Caki2 (cell line): ENCODE measurements at regions not wholly inside any gene's neighbourhood (a gene's known extent, or its start where the extent isn't known, plus 50 kb on each side); places are given as distances from the start of the nearest gene placed in this dataset.

Experiments
- DNase-seq: peaks from one replicate; pipeline ENCODE4 v3.0.0-alpha.2; 2015; ENCODE audit warnings: low read depth
- in situ Hi-C: cut with HindIII; loops from 2 replicates; pipeline ENCODE4 v1.10.0; 2016; ENCODE audit warnings: low sequenced_read_pairs, low pct_unique_long_range_greater_than_20kb, mixed read lengths

GRCh38 chr2:188884046-188884445, 90.1 kb upstream of the COL3A1 start:
- in situ Hi-C loops = no loop called here
- DNase-seq = no peak

GRCh38 chr2:188884517-188884916, 89.7 kb upstream of the COL3A1 start:
- in situ Hi-C loops = no loop called here

GRCh38 chr2:188889187-188889586, 85.0 kb upstream of the COL3A1 start:
- DNase-seq = no peak
- in situ Hi-C loops = no loop called here

More at GRCh38 chr2:188884517-188884916, 89.7 kb upstream of the COL3A1 start:
- no peak for DNase-seq

- in situ Hi-C loops = no loop called here
- DNase-seq = no peak
These were observed 83.4 kb upstream of the COL3A1 start for GRCh38 chr2:188890755-188891154.

- in situ Hi-C loops = no loop called here
- no peak for DNase-seq
These were observed 81.5 kb upstream of the COL3A1 start for GRCh38 chr2:188892636-188893035.

GRCh38 chr2:188893972-188894371, 80.2 kb upstream of the COL3A1 start:
- in situ Hi-C loops = no loop called here
- DNase-seq = no peak

GRCh38 chr2:188894979-188895378, 79.2 kb upstream of the COL3A1 start:
- DNase-seq = no peak
- in situ Hi-C loops = no loop called here

GRCh38 chr2:188897096-188897495, 77.1 kb upstream of the COL3A1 start:
- in situ Hi-C loops = no loop called here
- DNase-seq = no peak

GRCh38 chr2:188898261-188898660, 75.9 kb upstream of the COL3A1 start:
- no peak for DNase-seq
- in situ Hi-C loops = no loop called here

- no peak for DNase-seq
- in situ Hi-C loops = no loop called here
These were observed 71.2 kb upstream of the COL3A1 start for GRCh38 chr2:188902901-188903491.

- in situ Hi-C loops = no loop called here
- DNase-seq = no peak
These were observed 70.4 kb upstream of the COL3A1 start for GRCh38 chr2:188903740-188904139.

- DNase-seq = no peak
- in situ Hi-C loops = no loop called here
These were observed 65.1 kb upstream of the COL3A1 start for GRCh38 chr2:188909036-188909435.

GRCh38 chr2:188916736-188917135, 57.4 kb upstream of the COL3A1 start:
- no peak for DNase-seq
- in situ Hi-C loops = no loop called here

GRCh38 chr2:188917632-188918031, 56.5 kb upstream of the COL3A1 start:
- in situ Hi-C loops = no loop called here
- DNase-seq = no peak

GRCh38 chr2:188919824-188920223, 54.3 kb upstream of the COL3A1 start:
- DNase-seq = no peak
- in situ Hi-C loops = no loop called here

- in situ Hi-C loops = no loop called here
These were observed 52.0 kb upstream of the COL3A1 start for GRCh38 chr2:188922191-188922590.

More at GRCh38 chr2:188922191-188922590, 52.0 kb upstream of the COL3A1 start:
- DNase-seq = no peak
